Progenitor cell of endocrine pancreas (in vitro differentiated cells): ENCODE measurements at regions not wholly inside any gene's neighbourhood (a gene's known extent, or its start where the extent isn't known, plus 50 kb on each side); places are given as distances from the start of the nearest gene placed in this dataset. TPM values are rescaled to one million over a fixed set of nuclear protein-coding genes. Genes with fewer than 3 reads are reported as not detected.

Source experiments
- DNase-seq: peaks from one replicate; pipeline ENCODE4 v3.0.0; 2021; ENCODE audit warnings: low spot score; ENCODE audit not compliant: unreplicated experiment
- H3K27ac Mint-ChIP-seq: 2 replicates; pipeline ENCODE4 v1.8.0; 2021; ENCODE audit warnings: mild to moderate bottlenecking, moderate library complexity, mixed read lengths
- H3K27me3 Mint-ChIP-seq: 2 replicates; pipeline ENCODE4 v1.8.0; 2021; ENCODE audit warnings: mixed read lengths
- H3K36me3 Mint-ChIP-seq: 2 replicates; pipeline ENCODE4 v1.8.0; 2022; ENCODE audit warnings: mixed read lengths; ENCODE audit not compliant: insufficient read depth
- H3K4me1 Mint-ChIP-seq: 2 replicates; pipeline ENCODE4 v1.8.0; 2021; ENCODE audit warnings: low read depth, mixed read lengths
- H3K4me3 Mint-ChIP-seq: 2 replicates; pipeline ENCODE4 v1.8.0; 2021; ENCODE audit warnings: low read depth, mild to moderate bottlenecking, moderate library complexity, mixed read lengths
- H3K9me3 Mint-ChIP-seq: 2 replicates; pipeline ENCODE4 v1.8.0; 2021; ENCODE audit warnings: low read depth, mixed read lengths
- microRNA-seq: library from miRNA; unstranded; fragments of <30 nt; microRNA quantifications from one replicate; pipeline ENCODE4 v1.1.0, GENCODE V29; 2020; ENCODE audit warnings: borderline number of aligned reads; ENCODE audit not compliant: unreplicated experiment
- TF ChIP-seq, protein P1 (sequence below): fragments of 200-600 bp; sonication (generic); IDR thresholded peaks from one replicate; pipeline ENCODE4 v1.5.0; 2021; ENCODE audit warnings: antibody characterized with exemption, mild to moderate bottlenecking; ENCODE audit not compliant: unreplicated experiment

DNA sequence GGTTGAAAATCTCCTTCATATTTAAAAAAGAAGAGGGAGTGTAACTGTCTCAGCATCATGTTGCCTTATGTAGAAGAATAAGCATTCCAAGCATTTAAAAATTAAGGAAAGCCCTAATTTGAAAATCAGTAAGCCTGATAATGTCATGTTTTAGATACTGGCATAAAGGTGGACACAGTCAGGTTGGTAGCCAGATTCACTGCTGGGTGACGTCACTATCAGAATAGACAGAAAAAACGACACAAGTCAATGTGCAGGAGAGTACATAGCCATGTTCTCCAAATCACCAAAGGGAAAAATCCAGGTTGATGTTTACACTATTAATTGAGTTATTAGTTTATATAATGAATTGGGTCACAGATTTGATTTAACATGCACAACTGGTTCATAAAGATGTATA, 50.8 kb upstream of the POU3F2 start:
- H3K9me3 Mint-ChIP-seq: no peaks in the 10 kb centered on the region
- no peak overlapping the region for H3K4me3 Mint-ChIP-seq

More for the DNA sequence above, 50.8 kb upstream of the POU3F2 start:
- no peaks in the 10 kb centered on the region for H3K36me3 Mint-ChIP-seq
- no peak overlapping the region for H3K27ac Mint-ChIP-seq
- TF ChIP-seq, protein P1, sequence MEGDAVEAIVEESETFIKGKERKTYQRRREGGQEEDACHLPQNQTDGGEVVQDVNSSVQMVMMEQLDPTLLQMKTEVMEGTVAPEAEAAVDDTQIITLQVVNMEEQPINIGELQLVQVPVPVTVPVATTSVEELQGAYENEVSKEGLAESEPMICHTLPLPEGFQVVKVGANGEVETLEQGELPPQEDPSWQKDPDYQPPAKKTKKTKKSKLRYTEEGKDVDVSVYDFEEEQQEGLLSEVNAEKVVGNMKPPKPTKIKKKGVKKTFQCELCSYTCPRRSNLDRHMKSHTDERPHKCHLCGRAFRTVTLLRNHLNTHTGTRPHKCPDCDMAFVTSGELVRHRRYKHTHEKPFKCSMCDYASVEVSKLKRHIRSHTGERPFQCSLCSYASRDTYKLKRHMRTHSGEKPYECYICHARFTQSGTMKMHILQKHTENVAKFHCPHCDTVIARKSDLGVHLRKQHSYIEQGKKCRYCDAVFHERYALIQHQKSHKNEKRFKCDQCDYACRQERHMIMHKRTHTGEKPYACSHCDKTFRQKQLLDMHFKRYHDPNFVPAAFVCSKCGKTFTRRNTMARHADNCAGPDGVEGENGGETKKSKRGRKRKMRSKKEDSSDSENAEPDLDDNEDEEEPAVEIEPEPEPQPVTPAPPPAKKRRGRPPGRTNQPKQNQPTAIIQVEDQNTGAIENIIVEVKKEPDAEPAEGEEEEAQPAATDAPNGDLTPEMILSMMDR: no peak
- peaks cover 11% of the 10 kb centered on the region for H3K4me1 Mint-ChIP-seq
- peaks cover 33% of the 10 kb centered on the region for H3K27me3 Mint-ChIP-seq
- no peak for DNase-seq

Small RNA genes in the stretch of these regions (microRNA-seq; reads per million reads assigned to microRNA genes)
- not detected for gene MIR2113
